NCI-H128 (cell line): ENCODE measurements at regions not wholly inside any gene's neighbourhood (a gene's known extent, or its start where the extent isn't known, plus 50 kb on each side); places are given as distances from the start of the nearest gene placed in this dataset.

Source experiments
- DNase-seq: peaks from one replicate; lab custom pipeline; 2025; ENCODE audit not compliant: unreplicated experiment; lab: John Stamatoyannopoulos, UW

- DNase-seq, result no peak
Observed at GRCh38 chr13:74045583-74045982, 88.6 kb downstream of the KLF12 start.

GRCh38 chr13:74043237-74043636, 91.0 kb downstream of the KLF12 start:
- no peak for DNase-seq

GRCh38 chr13:74040200-74040599, 94.0 kb downstream of the KLF12 start:
- DNase-seq, result no peak

- no peak for DNase-seq
Observed at GRCh38 chr13:74039667-74040066, 94.5 kb downstream of the KLF12 start.

- no peak for DNase-seq
Observed at GRCh38 chr13:74039154-74039553, 95.0 kb downstream of the KLF12 start.

GRCh38 chr13:74037762-74038161, 96.4 kb downstream of the KLF12 start:
- DNase-seq, result no peak

- no peak for DNase-seq
Observed at GRCh38 chr13:74036373-74036772, 97.8 kb downstream of the KLF12 start.

- no peak for DNase-seq
Observed at GRCh38 chr13:74035896-74036295, 98.3 kb downstream of the KLF12 start.

- DNase-seq, result no peak
Observed at GRCh38 chr13:74032325-74032724, 101.9 kb downstream of the KLF12 start.

GRCh38 chr13:74027161-74027779, 106.9 kb downstream of the KLF12 start:
- no peak for DNase-seq

GRCh38 chr13:74026753-74027152, 107.5 kb downstream of the KLF12 start:
- DNase-seq, result no peak

GRCh38 chr13:74025369-74025768, 108.8 kb downstream of the KLF12 start:
- DNase-seq, result no peak

- no peak for DNase-seq
Observed at GRCh38 chr13:74024856-74025255, 109.3 kb downstream of the KLF12 start.

GRCh38 chr13:74024314-74024713, 109.9 kb downstream of the KLF12 start:
- no peak for DNase-seq

GRCh38 chr13:74023484-74023883, 110.7 kb downstream of the KLF12 start:
- no peak for DNase-seq

- DNase-seq, result no peak
Observed at GRCh38 chr13:74021505-74021904, 112.7 kb downstream of the KLF12 start.

GRCh38 chr13:74018062-74018431, 116.2 kb downstream of the KLF12 start:
- DNase-seq, result no peak

- no peak for DNase-seq
Observed at GRCh38 chr13:74017301-74018061, 116.7 kb downstream of the KLF12 start.

- DNase-seq, result no peak
Observed at GRCh38 chr13:74015137-74015536, 119.1 kb downstream of the KLF12 start.

- no peak for DNase-seq
Observed at GRCh38 chr13:74009100-74009668, 125.0 kb downstream of the KLF12 start.

- DNase-seq, result no peak
Observed at GRCh38 chr13:74006666-74007065, 127.5 kb downstream of the KLF12 start.

- DNase-seq, result no peak
Observed at GRCh38 chr13:74005320-74006157, 128.7 kb downstream of the KLF12 start.
